Gastroesophageal sphincter (tissue), 3 donors: ENCODE measurements at regions not wholly inside any gene's neighbourhood (a gene's known extent, or its start where the extent isn't known, plus 50 kb on each side); places are given as distances from the start of the nearest gene placed in this dataset.

Source experiments
- CTCF ChIP-seq, 4 experiments: fragments of 200-600 bp in 2 of 4; fragments of 450-650 bp in 2 of 4; sonication (generic) in 1 of 4; IDR thresholded peaks; one replicate each; pipeline ENCODE4 v1.5.1; 2017 to 2019; ENCODE audit warnings: antibody characterized with exemption in 4 of 4, mild to moderate bottlenecking in 2 of 4, moderate library complexity in 2 of 4
- EP300 ChIP-seq: sonication (generic); formaldehyde crosslinking; IDR thresholded peaks from one replicate; pipeline ENCODE4 v1.6.1; 2017; ENCODE audit warnings: antibody characterized with exemption, mild to moderate bottlenecking
- POLR2A ChIP-seq, 2 donors: fragments of 450-650 bp; IDR thresholded peaks; one replicate each; pipeline ENCODE4 v1.6.1; 2017; ENCODE audit warnings: antibody characterized with exemption in 2 of 2, mild to moderate bottlenecking in 2 of 2, moderate library complexity in 1 of 2

GRCh38 chr16:85276258-85276657 lies 164.0 kb upstream of the CIBAR2 start:
- TF ChIP-seq CTCF (IDR thresholded peaks at IDR 0.05) (no peak), EP300 (no peak), POLR2A (IDR thresholded peaks at IDR 0.05) (no peak)
